A549 (cell line): ENCODE measurements at regions not wholly inside any gene's neighbourhood (a gene's known extent, or its start where the extent isn't known, plus 50 kb on each side); places are given as distances from the start of the nearest gene placed in this dataset.

Experiments used
- CBX8 ChIP-seq: fragments of 200-600 bp; sonication (generic); IDR thresholded peaks from 2 replicates; pipeline ENCODE4 v1.6.1; 2016
- CTCF ChIP-seq: fragments of >200 bp; sonication (Bioruptor Twin); formaldehyde crosslinking; IDR thresholded peaks from 3 replicates; pipeline ENCODE4 v1.5.1; 2016
- MAX ChIP-seq: IDR thresholded peaks from 2 replicates; pipeline ENCODE4 v1.6.1; 2012
- POLR2A ChIP-seq: IDR thresholded peaks from 2 replicates; pipeline ENCODE4 v1.6.1; 2012; ENCODE audit warnings: mild to moderate bottlenecking, low read length
- RCOR1 ChIP-seq: fragments of 150-350 bp; IDR thresholded peaks from 2 replicates; pipeline ENCODE4 v1.6.1; 2014; ENCODE audit warnings: antibody characterized with exemption, low read length, low read depth

- TF ChIP-seq MAX, result no peak
- no peak for TF ChIP-seq CBX8
- no peak for TF ChIP-seq POLR2A
- TF ChIP-seq RCOR1, result no peak
- no peak for TF ChIP-seq CTCF
Measured at GRCh38 chr5:15387931-15388524, 112.0 kb upstream of the FBXL7 start.
